OCI-LY1 (cell line): ENCODE measurements at regions not wholly inside any gene's neighbourhood (a gene's known extent, or its start where the extent isn't known, plus 50 kb on each side); places are given as distances from the start of the nearest gene placed in this dataset.

Experiments used
- H2AFZ ChIP-seq: fragments of 200-600 bp; sonication (generic), shearing (Covaris generic); 2 replicates; pipeline ENCODE4 v1.6.0; 2014; ENCODE audit warnings: antibody characterized with exemption, mild to moderate bottlenecking, low read length
- H3F3A ChIP-seq: fragments of 200-600 bp; sonication (generic), shearing (Covaris generic); 2 replicates; pipeline ENCODE4 v1.6.0; 2014; ENCODE audit warnings: mild to moderate bottlenecking, antibody characterized with exemption, low read length, moderate library complexity; ENCODE audit not compliant: insufficient read depth
- H3K27ac ChIP-seq: fragments of 200-600 bp; sonication (generic); 2 replicates; pipeline ENCODE4 v1.5.1; 2014; ENCODE audit warnings: low read length, mixed run types, mild to moderate bottlenecking, low read depth; ENCODE audit not compliant: poor library complexity, severe bottlenecking
- H3K27me3 ChIP-seq: fragments of 200-600 bp; sonication (generic); 2 replicates; pipeline ENCODE4 v1.6.0; 2014; ENCODE audit warnings: antibody characterized with exemption, mild to moderate bottlenecking, low read length, moderate library complexity; ENCODE audit not compliant: insufficient read depth
- H3K36me3 ChIP-seq: fragments of 200-600 bp; sonication (generic); 2 replicates; pipeline ENCODE4 v1.6.1; 2014; ENCODE audit warnings: mild to moderate bottlenecking, antibody characterized with exemption, low read length, moderate library complexity, mixed read lengths; ENCODE audit not compliant: insufficient read depth
- H3K4me1 ChIP-seq: fragments of 200-600 bp; sonication (generic); 2 replicates; pipeline ENCODE4 v1.5.1; 2014; ENCODE audit warnings: mild to moderate bottlenecking, low read length, moderate library complexity; ENCODE audit not compliant: insufficient read depth, severe bottlenecking
- H3K4me2 ChIP-seq: fragments of 200-600 bp; sonication (generic), shearing (Covaris generic); 2 replicates; pipeline ENCODE4 v1.6.1; 2014; ENCODE audit warnings: low read length
- H3K4me3 ChIP-seq: fragments of 200-600 bp; sonication (generic); 2 replicates; pipeline ENCODE4 v1.5.1; 2014; ENCODE audit warnings: low read length, low read depth, mild to moderate bottlenecking, mixed read lengths; ENCODE audit not compliant: poor library complexity, severe bottlenecking
- H3K79me2 ChIP-seq: fragments of 200-600 bp; shearing (Covaris generic); 2 replicates; pipeline ENCODE4 v1.6.1; 2016; ENCODE audit warnings: mixed run types, low read length, mixed read lengths; ENCODE audit not compliant: insufficient read depth
- H3K9ac ChIP-seq: fragments of 200-600 bp; sonication (generic), shearing (Covaris generic); 2 replicates; pipeline ENCODE4 v1.6.1; 2014; ENCODE audit warnings: mild to moderate bottlenecking, low read length, mixed read lengths
- H3K9me2 ChIP-seq: fragments of 200-600 bp; sonication (generic), shearing (Covaris generic); 2 replicates; pipeline ENCODE4 v1.6.1; 2014; ENCODE audit warnings: low read depth, mild to moderate bottlenecking, low read length, mixed read lengths
- H3K9me3 ChIP-seq: fragments of 200-600 bp; shearing (Covaris generic); 2 replicates; pipeline ENCODE4 v1.6.1; 2014; ENCODE audit warnings: low read length, mixed read lengths
- H4K20me1 ChIP-seq: fragments of 200-600 bp; sonication (generic), shearing (Covaris generic); 2 replicates; pipeline ENCODE4 v1.6.0; 2016; ENCODE audit warnings: mild to moderate bottlenecking, low read length; ENCODE audit not compliant: insufficient read depth
- CTCF ChIP-seq: fragments of 200-600 bp; sonication (generic), shearing (Covaris generic); IDR thresholded peaks from 2 replicates; pipeline ENCODE4 v1.5.1; 2017; ENCODE audit warnings: mild to moderate bottlenecking, antibody characterized with exemption, low read length, moderate library complexity, mixed read lengths
- EZH2 ChIP-seq: fragments of 200-600 bp; sonication (generic), shearing (Covaris generic); IDR thresholded peaks from 2 replicates; pipeline ENCODE4 v1.8.0; 2017; ENCODE audit warnings: borderline replicate concordance, mixed run types, mild to moderate bottlenecking, antibody characterized with exemption, low read length, moderate library complexity, mixed read lengths

- no peak overlapping the region for H3K9ac ChIP-seq
- no peaks in the 10 kb centered on the region for H3K79me2 ChIP-seq
- no peaks in the 10 kb centered on the region for H3K36me3 ChIP-seq
- no peak overlapping the region for H3K4me2 ChIP-seq
- H3K9me3 ChIP-seq: no peaks in the 10 kb centered on the region
- no peak overlapping the region for H3K27ac ChIP-seq
- no peak overlapping the region for H2AFZ ChIP-seq
- H3K4me1 ChIP-seq: no peaks in the 10 kb centered on the region
- no peak overlapping the region for H3K4me3 ChIP-seq
- no peaks in the 10 kb centered on the region for H3F3A ChIP-seq
- TF ChIP-seq EZH2 (no peak), CTCF (no peak)
- H3K9me2 ChIP-seq: no peaks in the 10 kb centered on the region
- H3K27me3 ChIP-seq: no peaks in the 10 kb centered on the region; the same call in 1 of the 2 replicates
- H4K20me1 ChIP-seq: no peaks in the 10 kb centered on the region
These were observed 101.6 kb upstream of the PTPN3 start for GRCh38 chr9:109599711-109600110.

- Histone ChIP-seq H3K4me2 (no peak overlapping the region), H3K36me3 (no peaks in the 10 kb centered on the region), H3K9me3 (no peaks in the 10 kb centered on the region), H3K27me3 (no peaks in the 10 kb centered on the region; the same call in 1 of the 2 replicates), H3F3A (no peaks in the 10 kb centered on the region), H3K4me3 (no peak overlapping the region), H2AFZ (no peak overlapping the region), H3K9me2 (no peaks in the 10 kb centered on the region), H3K79me2 (no peaks in the 10 kb centered on the region), H3K9ac (no peak overlapping the region), H4K20me1 (no peaks in the 10 kb centered on the region), H3K4me1 (no peaks in the 10 kb centered on the region), H3K27ac (no peak overlapping the region)
- TF ChIP-seq CTCF (no peak), EZH2 (no peak)
These were observed 102.0 kb upstream of the PTPN3 start for GRCh38 chr9:109600142-109600541.

- H3K4me2 ChIP-seq: no peak overlapping the region
- no peak overlapping the region for H2AFZ ChIP-seq
- H3K9me2 ChIP-seq: no peaks in the 10 kb centered on the region
- H3K9me3 ChIP-seq: no peaks in the 10 kb centered on the region
- H3K27ac ChIP-seq: no peak overlapping the region
- H3K27me3 ChIP-seq: no peaks in the 10 kb centered on the region; the same call in 1 of the 2 replicates
- no peak overlapping the region for H3K9ac ChIP-seq
- H3K4me1 ChIP-seq: no peaks in the 10 kb centered on the region
- H3K4me3 ChIP-seq: no peak overlapping the region
- no peaks in the 10 kb centered on the region for H4K20me1 ChIP-seq
- no peaks in the 10 kb centered on the region for H3K79me2 ChIP-seq
- no peaks in the 10 kb centered on the region for H3K36me3 ChIP-seq
- H3F3A ChIP-seq: no peaks in the 10 kb centered on the region
- TF ChIP-seq CTCF: no peak
- no peak for TF ChIP-seq EZH2
These were observed 103.1 kb upstream of the PTPN3 start for GRCh38 chr9:109601181-109601580.
